GM12865 (cell line): ENCODE measurements at regions not wholly inside any gene's neighbourhood (a gene's known extent, or its start where the extent isn't known, plus 50 kb on each side); places are given as distances from the start of the nearest gene placed in this dataset.

Source experiments
- DNase-seq: peaks from one replicate; pipeline ENCODE4 v3.0.0; 2010; ENCODE audit warnings: low read depth
- H3K4me3 ChIP-seq: 2 replicates; pipeline ENCODE4 v1.5.1; 2011; ENCODE audit warnings: mild to moderate bottlenecking, low read depth, low read length, control low read depth
- CTCF ChIP-seq: IDR thresholded peaks from 2 replicates; pipeline ENCODE4 v1.5.1; 2011; ENCODE audit warnings: low read length, control low read depth, low read depth, inconsistent platforms; ENCODE audit not compliant: insufficient read depth; ENCODE audit errors: missing control alignments

GRCh38 chr16:72286936-72287620 is 115.1 kb upstream of the PMFBP1 start:
- no peak overlapping the region for H3K4me3 ChIP-seq
- no peak for DNase-seq
- TF ChIP-seq CTCF = no peak

- no peak for DNase-seq
- no peak overlapping the region for H3K4me3 ChIP-seq
- no peak for TF ChIP-seq CTCF
Observed at GRCh38 chr16:72285728-72286127, 113.8 kb upstream of the PMFBP1 start.

GRCh38 chr16:72285324-72285723 is 113.4 kb upstream of the PMFBP1 start:
- no peak for TF ChIP-seq CTCF
- no peak for DNase-seq
- H3K4me3 ChIP-seq = no peak overlapping the region

GRCh38 chr16:72284042-72284789 is 112.3 kb upstream of the PMFBP1 start:
- DNase-seq = no peak
- H3K4me3 ChIP-seq = no peak overlapping the region
- TF ChIP-seq CTCF = no peak

DNA sequence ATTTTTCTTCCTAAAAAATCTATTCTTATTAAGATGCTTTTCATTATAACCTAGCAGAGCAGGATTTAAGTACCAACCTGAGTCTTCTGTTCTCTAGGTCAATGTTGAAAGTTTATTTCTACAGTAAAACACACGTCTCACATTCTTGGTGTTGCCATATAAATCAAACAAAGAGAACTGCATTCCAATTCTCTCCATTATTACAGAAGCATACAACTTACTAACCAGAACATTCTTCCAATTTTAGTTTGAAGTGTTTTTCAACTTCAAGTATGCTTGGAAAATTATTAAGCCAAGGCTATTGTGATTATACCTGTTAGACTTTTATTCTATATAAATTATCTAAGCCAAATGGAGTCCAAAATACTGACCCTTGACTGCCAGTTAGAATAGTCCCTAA is 110.4 kb upstream of the PMFBP1 start:
- TF ChIP-seq CTCF = no peak
- DNase-seq = no peak
- H3K4me3 ChIP-seq = no peak overlapping the region

GRCh38 chr16:72278301-72278700 is 106.3 kb upstream of the PMFBP1 start:
- no peak overlapping the region for H3K4me3 ChIP-seq

More at GRCh38 chr16:72278301-72278700, 106.3 kb upstream of the PMFBP1 start:
- TF ChIP-seq CTCF = no peak
- no peak for DNase-seq
